Activated CD8-positive, alpha-beta memory T cell treated with anti-CD3 and anti-CD28 coated beads for 4 hours (primary cell): ENCODE measurements at regions not wholly inside any gene's neighbourhood (a gene's known extent, or its start where the extent isn't known, plus 50 kb on each side); places are given as distances from the start of the nearest gene placed in this dataset.
"Not testable (repeated sequence)": the region's sequence is repeated elsewhere in the genome, so short reads cannot be mapped to it uniquely, and the experiment has no call there.

Experiments used
- DNase-seq, 2 donors: peaks; one replicate each; pipeline ENCODE4 v3.0.0-alpha.2; 2020; ENCODE audit warnings: low read depth in 2 of 2

GRCh38 chr4:19047279-19047880 is 1025.8 kb upstream of the LCORL start:
- no peak for DNase-seq

GRCh38 chr4:19039816-19040215 is 1018.3 kb upstream of the LCORL start:
- DNase-seq = no peak

GRCh38 chr4:19038231-19038630 is 1016.7 kb upstream of the LCORL start:
- DNase-seq = no peak

- no peak for DNase-seq
Observed at GRCh38 chr4:19033816-19034733, 1012.5 kb upstream of the LCORL start.

- no peak for DNase-seq
Observed at GRCh38 chr4:19030536-19030935, 1009.0 kb upstream of the LCORL start.

GRCh38 chr4:19030048-19030447 is 1008.5 kb upstream of the LCORL start:
- no peak for DNase-seq

GRCh38 chr4:19026281-19026680 is 1004.7 kb upstream of the LCORL start:
- no peak for DNase-seq

GRCh38 chr4:19025031-19025430 is 1003.5 kb upstream of the LCORL start:
- no peak for DNase-seq

- DNase-seq = no peak
Observed at GRCh38 chr4:19024047-19024446, 1002.5 kb upstream of the LCORL start.

GRCh38 chr4:19021617-19022016 is 1000.1 kb upstream of the LCORL start:
- DNase-seq = no peak

- not testable (repeated sequence) for DNase-seq
Observed at GRCh38 chr4:19016550-19016949, 995.0 kb upstream of the LCORL start.

- DNase-seq = no peak
Observed at GRCh38 chr4:19014594-19014993, 993.0 kb upstream of the LCORL start.

GRCh38 chr4:19010761-19011160 is 989.2 kb upstream of the LCORL start:
- no peak for DNase-seq

- DNase-seq = no peak
Observed at GRCh38 chr4:19009881-19010280, 988.3 kb upstream of the LCORL start.

GRCh38 chr4:19005211-19005610 is 983.7 kb upstream of the LCORL start:
- no peak for DNase-seq

GRCh38 chr4:19002170-19002569 is 980.6 kb upstream of the LCORL start:
- no peak for DNase-seq

- DNase-seq = no peak
Observed at GRCh38 chr4:18999595-18999994, 978.0 kb upstream of the LCORL start.

GRCh38 chr4:18981234-18981615 is 959.7 kb upstream of the LCORL start:
- DNase-seq = no peak

- no peak for DNase-seq
Observed at GRCh38 chr4:18980516-18981233, 959.1 kb upstream of the LCORL start.

GRCh38 chr4:18976884-18977283 is 955.3 kb upstream of the LCORL start:
- DNase-seq = no peak

GRCh38 chr4:18975916-18976808 is 954.6 kb upstream of the LCORL start:
- no peak for DNase-seq

- no peak for DNase-seq
Observed at GRCh38 chr4:18973296-18973695, 951.7 kb upstream of the LCORL start.
